Epithelial cell of proximal tubule (primary cell): ENCODE measurements at regions not wholly inside any gene's neighbourhood (a gene's known extent, or its start where the extent isn't known, plus 50 kb on each side); places are given as distances from the start of the nearest gene placed in this dataset.

Source experiments
- DNase-seq: peaks from one replicate; pipeline ENCODE4 v3.0.0-alpha.2; 2011; ENCODE audit warnings: low read depth
- H3K4me3 ChIP-seq: 2 replicates; pipeline ENCODE4 v1.5.1; 2011; ENCODE audit warnings: low read depth, mild to moderate bottlenecking, low read length
- TF ChIP-seq, protein P1 (sequence below): conservative IDR thresholded peaks from 2 replicates; pipeline ENCODE4 v1.5.1; 2012; ENCODE audit warnings: low read depth, mild to moderate bottlenecking, low read length

DNA sequence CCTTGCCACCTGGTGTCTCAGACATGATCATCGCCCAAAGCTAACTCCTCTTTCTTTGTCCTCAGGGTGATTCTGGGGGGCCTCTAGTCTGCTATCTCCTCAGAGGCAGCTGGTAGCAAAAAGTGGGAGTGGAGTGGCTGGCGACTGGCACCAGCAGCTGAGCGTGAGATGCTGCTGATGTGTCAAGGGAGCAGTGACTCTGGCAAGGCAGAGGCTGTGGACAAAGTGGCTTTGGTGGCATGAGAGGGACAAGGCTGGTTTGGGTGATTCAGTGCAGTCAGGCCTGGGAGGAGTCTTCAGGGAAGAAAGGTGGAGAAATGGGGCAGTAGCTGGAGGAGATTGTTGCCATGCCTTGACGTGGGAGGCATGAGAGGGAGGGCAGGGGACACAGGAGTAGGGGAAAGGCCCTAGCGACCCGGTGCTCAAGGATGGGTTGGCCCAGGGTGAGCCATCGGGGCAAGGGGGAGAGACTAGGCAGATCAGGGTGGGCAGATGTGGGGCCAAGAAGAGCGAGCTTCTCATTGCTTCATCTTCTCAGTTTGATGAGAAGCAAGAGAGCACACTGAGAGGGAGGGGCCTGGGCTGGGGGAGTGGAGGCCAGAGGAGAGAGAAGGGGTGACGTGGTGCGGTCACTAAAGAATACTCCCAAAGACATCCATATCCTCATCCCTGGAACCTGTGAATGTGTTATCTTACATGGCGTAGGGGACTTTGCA is 64.2 kb upstream of the SPTLC1 start:
- H3K4me3 ChIP-seq, result no peak overlapping the region
- TF ChIP-seq, protein P1, sequence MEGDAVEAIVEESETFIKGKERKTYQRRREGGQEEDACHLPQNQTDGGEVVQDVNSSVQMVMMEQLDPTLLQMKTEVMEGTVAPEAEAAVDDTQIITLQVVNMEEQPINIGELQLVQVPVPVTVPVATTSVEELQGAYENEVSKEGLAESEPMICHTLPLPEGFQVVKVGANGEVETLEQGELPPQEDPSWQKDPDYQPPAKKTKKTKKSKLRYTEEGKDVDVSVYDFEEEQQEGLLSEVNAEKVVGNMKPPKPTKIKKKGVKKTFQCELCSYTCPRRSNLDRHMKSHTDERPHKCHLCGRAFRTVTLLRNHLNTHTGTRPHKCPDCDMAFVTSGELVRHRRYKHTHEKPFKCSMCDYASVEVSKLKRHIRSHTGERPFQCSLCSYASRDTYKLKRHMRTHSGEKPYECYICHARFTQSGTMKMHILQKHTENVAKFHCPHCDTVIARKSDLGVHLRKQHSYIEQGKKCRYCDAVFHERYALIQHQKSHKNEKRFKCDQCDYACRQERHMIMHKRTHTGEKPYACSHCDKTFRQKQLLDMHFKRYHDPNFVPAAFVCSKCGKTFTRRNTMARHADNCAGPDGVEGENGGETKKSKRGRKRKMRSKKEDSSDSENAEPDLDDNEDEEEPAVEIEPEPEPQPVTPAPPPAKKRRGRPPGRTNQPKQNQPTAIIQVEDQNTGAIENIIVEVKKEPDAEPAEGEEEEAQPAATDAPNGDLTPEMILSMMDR, result no peak
- no peak for DNase-seq

DNA sequence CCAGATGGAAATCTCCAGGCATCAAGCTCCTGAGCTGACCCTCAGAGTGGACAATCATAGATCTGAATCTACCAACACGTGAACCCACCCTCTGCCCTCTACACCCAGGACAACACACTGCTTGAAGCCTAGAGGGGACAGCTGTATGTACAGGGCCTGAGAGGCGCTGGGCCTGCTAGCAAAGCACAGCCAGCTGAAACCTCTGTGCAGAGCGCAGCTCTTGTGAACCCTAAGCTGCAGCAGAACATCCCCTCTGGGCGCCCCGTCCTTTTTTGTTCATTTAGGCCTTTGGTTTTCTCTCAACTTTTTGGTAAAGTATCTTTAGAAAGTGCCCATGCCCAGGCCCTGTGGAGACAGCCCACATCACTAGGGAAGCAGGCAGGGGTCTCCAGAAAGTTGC is 62.4 kb upstream of the SPTLC1 start:
- no peak for DNase-seq
- no peak overlapping the region for H3K4me3 ChIP-seq
- TF ChIP-seq, protein P1, result no peak

DNA sequence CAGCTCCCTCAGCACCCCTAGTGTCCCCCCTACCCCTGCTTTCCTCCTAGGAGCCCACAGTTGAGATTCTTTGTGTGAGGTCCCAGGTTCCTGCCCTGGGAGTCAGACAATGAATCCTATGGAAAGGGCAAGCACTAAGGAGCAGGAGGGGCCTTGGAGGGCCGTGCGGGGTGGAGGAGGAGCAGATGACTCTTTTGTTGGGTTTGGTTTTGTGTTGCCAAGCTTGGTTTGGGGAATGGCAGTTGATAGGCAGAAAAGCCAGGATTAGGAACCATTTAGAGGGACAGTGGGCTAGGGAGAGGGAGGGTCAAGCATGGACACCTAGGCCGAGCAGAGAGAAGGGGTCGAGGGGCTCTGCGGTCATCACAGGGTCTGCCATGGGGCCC is 61.6 kb upstream of the SPTLC1 start:
- no peak for DNase-seq
- TF ChIP-seq, protein P1, result no peak
- no peak overlapping the region for H3K4me3 ChIP-seq

DNA sequence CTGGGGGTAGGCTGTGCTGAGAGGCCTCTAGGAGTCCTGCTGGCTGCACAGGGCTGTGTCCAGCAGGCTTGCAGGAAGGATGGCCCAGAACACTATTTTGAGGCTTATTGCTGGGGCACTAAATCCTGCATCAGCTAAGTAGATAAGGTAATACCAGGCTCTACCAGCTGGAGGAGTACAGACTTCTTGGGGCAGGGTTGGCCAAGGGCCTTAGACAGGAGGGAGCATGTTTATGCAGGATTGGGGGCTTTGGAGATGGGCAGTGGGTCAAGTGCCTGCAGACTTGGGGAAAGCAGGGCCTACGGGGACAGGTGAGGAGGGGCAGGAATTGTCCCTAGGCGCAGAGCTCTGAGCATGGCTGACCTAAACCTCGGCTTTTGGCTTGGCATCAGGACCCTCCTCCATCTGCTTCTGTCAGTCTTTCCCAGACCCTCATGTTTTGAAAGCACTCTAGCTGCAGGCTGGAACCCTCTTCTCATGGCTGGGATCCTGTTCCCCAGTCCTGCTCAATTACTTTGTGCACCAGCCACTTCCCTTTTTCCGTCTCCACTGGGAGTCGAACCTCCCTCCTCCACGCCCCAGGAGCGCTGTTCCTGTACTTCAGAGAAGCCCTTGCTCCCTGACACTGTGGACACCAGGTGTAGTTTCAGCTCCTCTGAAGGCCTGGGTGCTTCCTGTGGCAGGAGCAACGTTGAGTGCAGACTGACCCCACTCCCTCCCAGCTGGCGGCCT is 61.0 kb upstream of the SPTLC1 start:
- no peak overlapping the region for H3K4me3 ChIP-seq
- TF ChIP-seq, protein P1, result peak; percentile 41
- DNase-seq, result no peak

DNA sequence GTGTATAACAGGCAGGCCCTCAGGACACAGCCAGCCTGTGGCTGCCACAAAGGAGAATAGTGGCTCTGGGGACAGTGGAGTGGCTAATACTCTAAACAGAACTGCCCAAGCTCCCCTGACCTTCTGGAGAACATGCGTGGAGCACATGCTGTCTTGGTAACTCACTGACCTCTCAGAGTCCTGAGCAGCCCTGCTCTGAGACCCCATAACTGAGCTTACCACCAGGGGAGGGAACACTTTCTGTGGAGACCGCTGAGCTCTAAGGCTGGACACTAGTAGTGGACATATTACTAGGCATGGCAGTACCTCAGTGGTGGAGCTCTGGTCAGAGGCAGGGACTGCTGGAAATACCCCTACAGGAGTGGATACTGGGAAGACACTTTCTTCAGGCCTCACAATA is 60.2 kb upstream of the SPTLC1 start:
- H3K4me3 ChIP-seq, result no peak overlapping the region
- TF ChIP-seq, protein P1, result no peak
- no peak for DNase-seq

DNA sequence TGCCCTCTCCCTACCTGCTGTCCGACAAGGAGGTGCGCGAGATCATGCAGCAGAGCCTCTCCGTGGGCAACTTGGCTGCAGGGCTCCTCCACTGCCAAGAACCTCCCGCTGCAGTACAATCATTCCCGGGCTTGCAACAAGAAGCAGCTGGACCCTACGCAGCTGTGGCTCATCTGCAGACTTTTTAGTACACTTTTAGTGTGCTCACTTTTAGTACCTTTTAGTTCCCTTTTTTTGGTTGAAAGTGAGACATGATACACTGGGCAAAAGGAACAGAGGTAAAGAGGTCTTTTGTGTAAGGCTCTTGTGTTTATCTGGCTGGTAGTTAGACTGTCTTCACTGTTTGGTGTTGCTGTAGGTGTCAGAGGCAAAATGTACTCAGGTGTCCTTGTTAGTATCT is 58.1 kb upstream of the SPTLC1 start:
- TF ChIP-seq, protein P1, result no peak
- no peak for DNase-seq
- no peak overlapping the region for H3K4me3 ChIP-seq
